ENCODE measurements at regions not wholly inside any gene's neighbourhood (a gene's known extent, or its start where the extent isn't known, plus 50 kb on each side); places are given as distances from the start of the nearest gene placed in this dataset.
"Not testable (repeated sequence)": the region's sequence is repeated elsewhere in the genome, so short reads cannot be mapped to it uniquely, and the experiment has no call there.

DNA sequence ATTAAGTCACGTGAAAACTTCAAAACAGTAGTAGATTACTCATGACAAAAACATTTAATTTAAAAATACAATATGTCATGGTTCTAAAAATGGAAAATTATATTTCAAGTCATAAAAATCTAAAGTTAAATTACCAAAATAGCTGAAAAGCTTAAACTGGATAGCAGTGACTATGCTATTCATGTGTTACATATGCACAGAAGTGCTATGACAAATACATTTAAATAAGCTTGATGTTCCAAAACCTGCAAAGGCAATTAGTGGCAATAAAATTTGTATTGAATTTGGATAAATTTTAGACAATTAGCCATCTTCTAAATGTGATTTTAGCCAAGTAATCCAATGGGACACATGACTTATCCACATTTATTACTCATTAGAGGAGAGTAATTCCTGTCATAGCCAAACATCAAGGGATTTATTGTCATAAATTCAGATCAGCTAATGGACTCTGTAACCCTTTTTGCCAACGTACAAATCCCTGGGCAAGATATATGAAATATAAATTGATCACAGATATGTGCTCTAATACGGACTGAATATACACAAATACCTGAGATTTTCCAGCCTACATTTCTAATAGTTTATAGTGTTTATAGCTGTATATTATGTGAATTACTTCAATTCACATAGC is 419.4 kb downstream of the ISL1 start:
- DNase-seq = no peak

DNA sequence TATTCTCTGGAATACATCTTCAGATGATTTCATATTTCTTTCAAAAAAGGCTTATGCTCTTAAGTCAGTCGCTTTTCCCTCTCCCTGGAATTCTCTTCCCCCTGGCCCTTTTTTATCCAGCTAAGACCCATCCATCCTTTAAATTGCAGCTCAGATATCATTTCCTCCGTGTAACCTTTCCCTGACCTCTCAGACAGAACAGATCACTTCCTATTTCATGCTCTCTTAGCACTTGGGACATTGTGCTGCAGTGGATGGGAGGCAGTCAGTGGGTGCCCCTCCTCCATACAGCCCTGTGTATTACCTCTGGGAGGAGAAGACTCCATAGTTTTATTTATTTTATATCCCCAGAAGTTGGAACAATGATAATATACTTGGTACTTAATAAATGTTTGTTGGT is 423.4 kb downstream of the ISL1 start:
- no peak for DNase-seq

DNA sequence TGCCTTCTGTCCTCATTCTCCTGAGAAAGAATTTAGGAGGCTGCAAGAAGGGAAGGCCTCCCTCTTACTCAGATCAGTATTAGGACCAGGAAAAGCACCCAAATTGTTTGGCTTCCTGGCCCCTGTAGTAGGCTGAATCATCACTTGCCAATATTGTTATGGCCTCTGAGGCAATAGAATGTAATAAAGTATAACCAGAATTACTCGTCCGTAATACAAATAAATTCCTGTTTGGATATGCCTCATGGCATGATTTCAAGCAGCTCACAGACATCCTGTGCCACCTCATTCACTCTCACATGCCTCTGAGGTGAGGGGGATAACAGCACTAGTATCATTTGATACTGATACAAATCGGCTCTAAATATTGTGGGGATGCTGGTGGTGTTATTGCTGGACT is 427.3 kb downstream of the ISL1 start:
- no peak for DNase-seq

DNA sequence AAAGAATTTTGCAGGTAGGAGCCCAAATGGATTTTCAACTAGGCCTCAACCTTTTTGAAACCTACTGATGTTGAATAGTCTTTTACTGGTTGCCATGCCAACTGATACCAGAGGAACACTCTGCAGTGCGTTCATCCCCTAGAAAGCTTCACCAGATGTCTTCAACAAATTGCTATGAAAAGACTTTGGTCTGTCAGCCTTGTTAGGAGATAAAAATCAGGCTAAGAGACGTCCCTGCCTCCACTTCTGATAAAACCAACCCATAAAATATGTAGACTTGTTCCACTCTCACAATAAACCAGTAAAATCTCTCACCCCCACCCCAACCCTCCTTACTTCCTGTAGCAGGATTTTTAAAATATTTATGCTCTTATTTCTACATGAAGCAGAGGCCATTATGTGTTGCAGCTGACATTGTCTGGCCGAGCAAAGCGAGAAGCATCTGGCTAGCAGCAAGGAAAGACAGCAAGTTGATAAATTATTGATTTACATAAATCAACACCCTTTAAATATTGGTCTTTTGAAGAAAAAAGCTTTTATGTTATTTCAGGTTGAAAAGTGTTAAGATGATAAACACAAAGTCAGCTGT is 428.7 kb downstream of the ISL1 start:
- DNase-seq = no peak

DNA sequence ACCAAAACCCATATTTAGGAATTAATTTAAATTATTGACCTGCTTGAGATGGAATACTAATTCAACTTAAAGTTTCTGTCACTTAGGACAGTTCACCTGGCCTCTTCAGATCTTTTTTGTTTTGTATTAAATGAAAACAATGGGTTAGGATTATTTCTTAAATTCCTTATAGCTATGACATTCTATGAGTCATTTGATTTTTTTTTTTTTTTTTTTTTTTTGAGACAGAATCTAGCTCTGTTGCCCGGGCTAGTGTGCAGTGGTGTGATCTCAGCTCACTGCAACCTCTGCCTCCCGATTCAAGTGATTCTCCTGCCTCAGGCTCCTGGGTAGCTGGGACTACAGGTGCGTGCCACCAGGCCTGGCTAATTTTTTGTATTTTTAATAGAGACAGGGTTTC is 431.6 kb downstream of the ISL1 start:
- not testable (repeated sequence) for DNase-seq

DNA sequence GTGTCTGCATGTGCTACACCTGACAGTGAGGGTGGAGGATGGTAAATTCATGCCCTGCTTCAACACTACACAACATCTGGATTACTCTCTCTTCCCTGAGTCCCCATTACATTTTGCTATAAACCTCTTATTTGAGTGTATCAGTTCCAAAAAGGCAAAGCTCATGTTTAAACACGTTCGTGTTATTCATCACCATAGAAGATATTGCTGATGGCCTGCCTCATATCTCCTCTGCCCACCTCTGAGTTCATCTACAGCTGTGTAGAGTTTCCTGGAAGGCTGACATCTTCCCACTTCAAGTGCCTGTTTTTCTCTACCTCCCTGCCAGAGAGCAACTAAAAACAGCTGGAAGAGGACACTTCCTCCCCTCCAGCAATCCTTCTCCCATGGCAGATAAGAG is 433.2 kb downstream of the ISL1 start:
- no peak for DNase-seq

DNA sequence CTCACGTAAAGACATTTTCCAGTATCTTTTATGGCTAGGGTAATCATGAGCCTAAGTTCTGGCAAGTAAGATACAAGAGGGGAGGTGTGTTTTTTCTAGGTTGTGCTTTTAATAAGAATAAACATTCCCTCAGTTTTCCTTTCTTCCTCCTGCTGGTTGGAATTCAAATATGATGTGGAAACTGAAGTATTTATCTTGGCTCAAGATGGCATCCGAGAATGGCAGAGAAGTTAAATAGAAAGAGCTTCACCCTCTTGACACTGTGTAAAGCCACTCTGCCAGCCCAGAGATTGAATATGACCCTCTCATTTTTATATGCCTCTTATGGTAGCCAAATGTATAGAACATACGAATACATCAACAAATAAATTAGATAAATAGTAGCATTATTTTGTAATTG is 438.4 kb downstream of the ISL1 start:
- DNase-seq = no peak

DNA sequence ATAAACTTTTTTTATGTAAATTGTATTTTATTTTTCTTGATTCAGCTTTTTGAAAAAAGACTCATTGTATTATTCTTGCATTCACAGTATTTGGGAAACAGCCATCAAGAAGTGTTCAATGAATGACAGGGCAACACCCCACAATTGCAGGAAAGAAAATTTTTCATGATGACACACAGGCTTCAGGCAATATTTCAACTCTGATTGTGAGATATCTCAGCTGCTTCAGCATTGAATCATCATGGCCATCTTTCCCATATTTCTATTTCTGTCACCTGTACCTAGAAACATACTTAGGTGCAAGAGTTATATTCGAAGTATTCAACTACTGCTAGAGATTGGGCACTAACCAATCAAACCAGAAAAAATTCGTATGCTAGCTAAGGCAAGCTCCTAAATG is 446.0 kb downstream of the ISL1 start:
- no peak for DNase-seq

DNA sequence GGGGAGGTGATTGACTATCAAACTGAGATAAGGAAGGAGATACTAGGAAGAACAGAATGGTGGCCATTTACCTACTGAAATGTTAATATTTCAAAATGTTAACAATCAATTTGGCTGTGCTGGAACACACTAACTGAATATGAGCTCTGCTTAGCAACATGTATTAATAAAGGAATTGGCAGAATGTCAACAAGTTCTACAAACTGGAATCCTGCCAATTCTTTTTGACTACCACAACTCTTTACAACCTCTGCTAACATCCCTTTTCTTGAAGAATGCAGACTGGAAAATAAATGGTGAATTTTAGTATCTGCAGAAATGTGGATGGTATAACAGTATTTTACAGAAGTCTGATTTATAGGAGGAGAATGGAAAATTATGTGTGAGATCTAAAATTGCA is 446.4 kb downstream of the ISL1 start:
- DNase-seq = no peak

DNA sequence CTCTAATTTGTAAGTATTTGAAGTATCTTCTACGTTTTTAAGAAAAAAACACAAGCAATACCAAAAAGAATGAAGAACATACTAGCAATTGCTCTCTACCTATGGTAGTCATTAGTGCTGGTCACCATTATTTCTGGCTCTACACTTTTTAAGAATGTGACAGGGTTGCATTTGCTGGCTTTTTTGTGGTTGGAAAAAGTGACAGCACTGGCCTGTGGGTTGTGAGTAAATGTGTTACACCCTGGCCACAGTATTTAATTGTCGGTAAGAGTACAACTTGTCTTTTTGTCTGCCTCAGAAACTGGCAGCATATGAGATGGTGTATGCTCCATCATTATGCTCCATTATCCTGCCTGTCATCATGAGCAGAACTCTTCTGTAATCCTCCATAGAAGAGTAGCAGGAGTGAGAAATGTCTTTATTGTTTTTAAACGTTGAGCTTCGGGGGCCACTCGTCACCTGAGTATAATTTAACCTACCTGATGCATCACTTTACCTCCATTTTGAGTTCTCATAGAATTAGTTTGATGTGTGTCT is 449.8 kb downstream of the ISL1 start:
- no peak for DNase-seq

DNA sequence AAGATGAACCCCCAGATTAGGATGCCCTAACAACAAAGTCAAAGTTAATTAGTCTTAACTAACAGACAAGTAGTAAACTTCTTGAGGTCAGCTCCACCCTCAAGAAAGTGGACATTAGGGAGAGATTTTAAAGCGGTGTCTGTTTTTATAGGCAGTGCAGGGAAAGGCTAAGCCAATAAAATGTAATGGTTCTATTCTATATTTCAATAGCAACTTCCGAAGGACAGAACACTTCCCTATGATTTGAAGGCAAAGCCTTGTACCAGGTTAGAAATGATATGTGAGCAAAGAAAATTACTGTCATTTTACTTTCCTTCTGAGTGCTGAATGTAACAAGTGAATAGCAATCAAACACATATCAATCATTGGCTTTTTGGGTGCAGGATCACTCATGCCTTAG is 455.2 kb downstream of the ISL1 start:
- no peak for DNase-seq

DNA sequence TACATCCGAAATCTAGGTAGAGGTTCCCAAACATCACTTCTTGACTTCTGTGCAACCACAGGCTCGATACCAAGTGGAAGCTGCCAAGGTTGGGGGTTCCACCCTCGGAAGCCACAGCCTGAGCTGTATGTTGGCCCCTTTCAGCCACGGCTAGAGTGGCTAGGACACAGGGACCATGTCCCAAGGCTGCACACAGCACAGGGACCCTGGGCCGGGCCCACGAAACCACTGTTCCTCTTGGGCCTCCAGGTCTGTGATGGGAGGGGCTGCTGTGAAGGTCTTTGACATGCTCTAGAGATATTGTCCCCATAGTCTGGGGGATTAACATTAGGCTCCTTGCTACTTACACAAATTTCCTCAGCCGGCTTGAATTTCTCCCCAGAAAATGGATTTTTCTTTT is 460.6 kb downstream of the ISL1 start:
- no peak for DNase-seq

DNA sequence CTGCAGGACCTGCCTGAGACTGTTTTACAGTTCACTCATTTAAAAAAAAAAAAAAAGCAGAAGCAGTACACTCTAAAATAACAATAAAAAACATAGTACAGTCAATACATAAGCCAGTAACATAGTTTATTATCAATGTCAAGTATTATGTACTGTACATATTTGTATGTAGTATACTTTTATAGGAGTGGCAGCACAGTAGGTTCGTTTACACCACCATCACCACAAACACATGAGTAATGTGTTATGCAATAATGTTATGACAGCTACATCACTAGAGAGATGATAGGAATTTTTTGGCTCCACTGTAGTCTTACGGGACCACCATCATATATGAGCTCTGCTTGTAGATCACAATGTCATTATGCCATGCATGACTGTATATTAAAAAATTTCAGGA is 462.8 kb downstream of the ISL1 start:
- DNase-seq = no peak

DNA sequence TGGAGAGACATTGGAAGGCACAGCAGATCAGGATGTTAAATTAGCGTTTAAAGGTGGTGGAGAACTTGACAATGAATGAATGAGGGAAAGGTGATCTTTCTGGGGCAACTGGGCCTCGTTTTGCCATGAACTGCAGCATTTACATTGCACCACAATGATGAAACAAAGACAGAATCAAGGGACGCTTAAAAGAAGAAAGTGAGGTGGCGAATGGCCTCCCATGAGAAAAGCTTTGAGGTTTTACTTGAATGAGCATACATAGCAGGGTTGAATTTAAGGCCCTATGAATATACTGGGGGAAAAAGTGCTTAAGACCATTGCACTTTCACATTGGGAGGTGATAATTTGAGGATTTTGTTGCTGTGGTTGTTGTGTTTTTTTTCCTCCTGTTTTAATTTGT is 476.4 kb downstream of the ISL1 start:
- DNase-seq = no peak

DNA sequence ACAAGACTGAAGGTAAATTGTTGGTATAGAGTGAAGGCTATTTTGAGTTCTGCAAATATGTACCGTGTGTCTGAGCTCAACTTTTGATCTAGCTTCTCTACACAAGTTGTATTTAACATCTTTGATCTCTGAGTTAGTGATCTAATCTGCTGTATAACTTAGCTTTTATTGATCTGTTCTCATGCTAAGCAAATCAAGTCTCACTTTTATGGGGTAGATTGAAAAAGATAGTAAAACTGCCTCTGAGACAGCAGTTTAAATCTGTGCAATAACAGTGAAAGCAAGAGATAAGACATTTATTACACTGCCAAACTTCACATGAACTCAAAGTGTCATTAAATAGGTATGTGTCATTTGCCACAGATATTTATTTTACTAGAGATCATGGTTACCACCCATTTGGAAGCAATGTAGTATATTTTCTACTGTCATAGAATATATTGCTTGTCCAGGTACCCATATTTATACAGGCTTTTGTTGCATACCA is 477.3 kb downstream of the ISL1 start:
- DNase-seq = no peak

DNA sequence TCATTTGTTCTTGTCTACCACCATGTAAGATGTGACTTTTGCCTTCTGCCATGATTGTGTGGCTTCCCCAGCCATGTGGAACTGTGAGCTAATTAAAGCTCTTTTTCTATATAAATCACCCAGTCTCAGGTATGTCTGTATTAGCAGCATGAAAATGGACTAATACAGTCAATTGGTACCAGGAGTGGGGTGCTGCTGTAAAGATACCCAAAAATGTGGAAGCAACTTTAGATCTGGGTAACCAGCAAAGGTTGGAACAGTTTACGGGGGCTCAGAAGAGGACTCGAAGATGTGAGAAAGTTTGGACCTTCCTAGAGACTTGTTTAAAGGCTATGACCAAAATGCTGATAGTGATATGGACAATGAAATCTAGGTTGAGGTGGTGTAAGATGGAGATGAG is 488.9 kb downstream of the ISL1 start:
- DNase-seq = no peak

DNA sequence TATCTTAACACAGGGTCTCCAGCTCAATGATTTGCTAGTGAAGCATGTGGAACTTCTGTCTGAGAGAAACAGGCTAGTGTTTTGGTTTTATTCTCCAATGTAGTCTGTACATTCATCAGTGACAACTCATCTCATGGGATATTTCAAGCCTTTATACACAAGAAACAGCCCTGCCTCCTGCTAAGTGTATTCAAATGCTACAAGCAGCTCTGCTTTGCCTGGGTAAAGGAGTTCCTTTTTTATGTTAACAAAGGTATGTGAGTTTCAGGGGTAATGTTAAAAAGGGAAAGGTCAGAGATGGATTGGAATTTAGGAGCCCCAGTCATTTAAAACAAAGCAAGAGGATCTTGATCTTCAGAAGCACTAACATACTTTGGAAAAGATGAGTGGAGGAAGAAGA is 498.7 kb downstream of the ISL1 start:
- no peak for DNase-seq

DNA sequence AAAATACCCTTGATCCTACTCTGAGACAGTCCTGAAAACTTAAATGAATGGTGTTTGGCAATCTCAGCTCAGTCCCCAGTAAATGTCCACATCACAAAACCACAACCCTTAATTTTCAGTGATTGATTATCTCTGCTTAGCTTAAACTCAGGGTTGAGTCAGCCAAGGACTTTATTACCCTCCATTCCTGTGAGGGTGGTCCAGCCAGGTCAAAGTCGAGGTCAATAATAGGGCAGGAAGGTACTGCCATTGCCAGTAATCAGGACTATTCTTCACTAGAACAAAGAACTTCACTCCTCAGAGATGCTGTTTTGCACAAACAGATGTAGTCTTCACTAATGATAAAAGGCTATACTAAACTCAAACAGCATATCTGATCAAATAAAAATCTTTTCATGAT is 499.4 kb downstream of the ISL1 start:
- no peak for DNase-seq

DNA sequence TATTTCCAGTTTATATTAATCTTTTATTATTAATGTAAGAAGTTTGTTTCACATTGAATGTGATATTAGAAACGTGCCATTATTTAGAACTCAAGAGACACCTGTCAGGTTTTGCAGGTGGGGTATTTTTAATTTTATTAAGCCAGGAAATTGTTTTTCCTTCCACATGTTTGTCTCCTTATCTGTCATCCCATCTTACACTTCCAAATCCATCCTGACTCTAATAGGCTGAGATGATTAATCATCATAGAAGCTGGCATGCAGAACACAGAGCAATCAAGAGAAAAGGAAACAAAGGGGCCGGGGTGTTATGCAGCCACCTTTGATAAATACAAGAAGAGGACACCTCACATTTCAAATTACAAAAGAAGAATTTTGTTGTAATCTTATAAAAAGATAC is 506.5 kb downstream of the ISL1 start:
- DNase-seq = no peak

DNA sequence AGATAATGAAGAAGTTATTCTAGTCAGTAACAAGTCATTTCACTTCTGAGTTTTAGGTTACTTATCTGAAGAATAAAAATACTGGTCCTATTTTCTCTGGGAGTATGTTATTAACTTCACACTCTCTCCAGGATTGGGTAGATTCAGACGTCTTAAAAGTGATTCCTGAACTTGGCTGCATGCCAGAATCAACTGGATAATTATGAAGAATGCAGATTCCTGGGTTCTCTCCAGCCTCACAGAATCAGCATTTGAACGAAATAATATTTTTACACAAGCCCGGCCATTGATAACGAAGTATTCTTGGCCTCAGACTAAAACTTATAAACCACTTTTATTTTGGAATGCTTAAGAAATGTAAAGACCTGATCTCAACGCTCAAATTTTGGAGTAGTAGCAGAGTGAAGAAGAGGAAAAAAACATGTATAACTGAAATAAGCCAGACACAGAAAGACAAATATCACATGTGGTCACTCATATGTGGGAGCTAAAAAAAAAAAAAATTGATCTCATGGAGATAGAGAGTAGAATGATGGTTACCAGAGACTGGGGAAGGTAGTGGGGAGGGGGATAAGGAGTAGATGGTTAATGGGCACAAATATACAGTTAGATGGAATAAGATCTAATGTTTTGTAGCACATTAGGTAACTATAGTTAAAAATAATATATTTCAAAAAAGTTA is 507.3 kb downstream of the ISL1 start:
- no peak for DNase-seq

DNA sequence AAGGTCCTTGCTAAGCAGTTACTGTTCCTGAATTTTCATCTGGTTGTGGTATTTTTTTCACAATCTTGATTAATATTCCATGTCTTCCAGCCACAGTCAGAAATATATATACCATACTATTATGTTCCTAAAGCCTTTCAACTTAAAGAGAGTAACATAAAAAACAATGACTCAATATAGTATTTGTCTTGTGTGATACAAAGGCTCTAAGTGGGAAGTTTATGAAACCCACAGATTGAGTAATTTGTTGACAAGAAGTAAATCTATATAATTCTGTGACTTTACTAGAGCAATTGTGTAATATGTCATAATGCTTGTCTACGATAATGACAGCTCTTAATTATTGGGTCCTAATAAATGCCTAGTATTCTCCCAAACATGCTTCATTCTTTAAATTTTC is 509.4 kb downstream of the ISL1 start:
- no peak for DNase-seq

DNA sequence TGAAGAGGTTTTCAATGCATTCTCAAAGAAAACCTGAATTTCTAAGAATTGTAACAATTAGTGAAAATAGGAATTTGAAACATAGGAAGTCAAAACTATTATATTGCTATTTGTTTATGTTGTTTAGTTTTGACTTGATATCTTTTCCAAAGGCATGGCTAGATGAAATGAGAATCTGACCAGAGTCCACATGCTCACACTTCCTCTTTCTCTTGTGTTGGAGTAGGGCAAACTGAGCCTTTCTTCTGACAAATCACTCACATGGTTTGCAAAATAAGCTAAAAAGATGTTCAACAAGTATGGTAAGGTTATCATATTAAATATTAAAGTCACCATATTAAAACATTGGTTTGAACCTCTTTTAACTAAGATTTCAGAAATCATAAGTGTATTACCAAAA is 512.6 kb downstream of the ISL1 start:
- no peak for DNase-seq

DNA sequence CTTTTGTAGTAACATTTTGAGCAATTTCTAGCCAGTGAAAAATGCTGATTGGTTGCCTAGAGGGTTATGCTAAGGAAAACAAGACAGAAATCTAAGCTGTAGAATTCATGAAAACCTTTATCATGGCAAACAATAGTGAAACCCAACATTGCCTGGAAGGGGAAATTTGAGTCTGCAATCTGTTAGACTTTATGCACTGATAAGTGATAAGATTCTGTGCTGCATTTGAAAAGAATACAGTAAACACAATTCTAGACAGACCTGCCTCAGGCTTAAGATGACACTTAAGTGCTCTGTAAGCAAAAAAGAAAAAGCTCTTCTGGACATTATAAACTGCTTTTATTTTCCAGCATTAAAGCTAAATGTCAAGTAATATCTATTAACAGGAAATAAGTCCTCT is 519.3 kb downstream of the ISL1 start:
- no peak for DNase-seq

DNA sequence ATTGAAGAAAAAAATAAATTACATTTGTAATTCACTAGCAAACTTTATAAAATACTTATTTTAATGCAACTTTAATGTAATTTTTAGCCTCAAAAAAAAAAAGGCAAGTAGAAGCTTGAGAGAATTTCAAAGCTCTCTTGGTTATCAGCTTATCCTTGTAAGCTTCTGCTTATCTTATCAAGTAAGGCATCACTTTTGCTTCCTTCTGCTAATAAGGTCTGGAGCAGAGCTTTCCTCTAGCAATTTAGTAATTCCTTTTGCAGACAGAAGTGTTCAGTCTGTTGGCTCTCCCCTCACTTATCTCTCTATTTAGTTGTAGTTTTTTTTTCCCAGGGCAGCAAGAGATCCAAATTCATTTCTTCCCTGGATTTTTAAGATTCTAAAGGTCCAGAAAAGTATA is 525.0 kb downstream of the ISL1 start:
- DNase-seq = no peak

Measured in NCI-H510A (cell line).